Neuronal stem cell (in vitro differentiated cells): ENCODE measurements at regions not wholly inside any gene's neighbourhood (a gene's known extent, or its start where the extent isn't known, plus 50 kb on each side); places are given as distances from the start of the nearest gene placed in this dataset.

ENCODE experiments used
- DNase-seq: peaks from one replicate; pipeline ENCODE4 v3.0.0-alpha.2; 2013; ENCODE audit warnings: low spot score
- H2AFZ ChIP-seq: one replicate; pipeline ENCODE4 v1.6.1; 2013; ENCODE audit warnings: mild to moderate bottlenecking, low read length, inconsistent platforms
- H2AK5ac ChIP-seq: 2 replicates; pipeline ENCODE4 v1.6.1; 2013; ENCODE audit warnings: low read depth, mild to moderate bottlenecking, inconsistent platforms, low read length, moderate library complexity, mixed read lengths
- H2BK120ac ChIP-seq: 2 replicates; pipeline ENCODE4 v1.6.1; 2013; ENCODE audit warnings: low read depth, mild to moderate bottlenecking, inconsistent platforms, low read length, moderate library complexity, mixed read lengths
- H2BK12ac ChIP-seq: one replicate; pipeline ENCODE4 v1.6.1; 2013; ENCODE audit warnings: low read length, inconsistent platforms
- H2BK15ac ChIP-seq: 2 replicates; pipeline ENCODE4 v1.6.1; 2013; ENCODE audit warnings: mild to moderate bottlenecking, low read length, inconsistent platforms, mixed read lengths
- H2BK5ac ChIP-seq: one replicate; pipeline ENCODE4 v1.6.1; 2013; ENCODE audit warnings: inconsistent platforms, mild to moderate bottlenecking, low read length, moderate library complexity
- H3K14ac ChIP-seq: one replicate; pipeline ENCODE4 v1.6.1; 2013; ENCODE audit warnings: low read length, inconsistent platforms
- H3K18ac ChIP-seq: 2 replicates; pipeline ENCODE4 v1.6.1; 2013; ENCODE audit warnings: low read length, inconsistent platforms
- H3K23ac ChIP-seq: 2 replicates; pipeline ENCODE4 v1.6.1; 2013; ENCODE audit warnings: low read depth, mild to moderate bottlenecking, mixed read lengths, low read length, inconsistent platforms; ENCODE audit not compliant: poor library complexity
- H3K27ac ChIP-seq: replicated peaks from 3 replicates; pipeline ENCODE4 v1.5.1; 2013; ENCODE audit warnings: low read length, inconsistent platforms
- H3K27me3 ChIP-seq, 3 experiments: 2 replicates each; pipeline ENCODE4 v1.6.1; 2013; ENCODE audit warnings: low read length in 3 of 3, mild to moderate bottlenecking in 2 of 3, inconsistent platforms in 1 of 3, low read depth in 1 of 3, mixed read lengths in 1 of 3, moderate library complexity in 1 of 3; ENCODE audit not compliant: control insufficient read depth in 3 of 3, insufficient read depth in 3 of 3
- H3K36me3 ChIP-seq, 2 donors: replicated peaks in 1 of 2; 2 replicates each; pipeline ENCODE4 v1.6.1; 2013; ENCODE audit warnings: low read length in 2 of 2; ENCODE audit not compliant: control insufficient read depth in 2 of 2, insufficient read depth in 2 of 2
- H3K4ac ChIP-seq: 2 replicates; pipeline ENCODE4 v1.6.1; 2013; ENCODE audit warnings: inconsistent platforms, mild to moderate bottlenecking, low read length, moderate library complexity
- H3K4me1 ChIP-seq, 2 donors: 1 replicate in 1 of 2; 2 replicates in 1 of 2; pipeline ENCODE4 v1.6.1; 2013; ENCODE audit warnings: low read length in 2 of 2, low read depth in 1 of 2; ENCODE audit not compliant: control insufficient read depth in 2 of 2, insufficient read depth in 1 of 2
- H3K4me2 ChIP-seq: one replicate; pipeline ENCODE4 v1.6.1; 2013; ENCODE audit warnings: mild to moderate bottlenecking, low read length, inconsistent platforms; ENCODE audit not compliant: insufficient read depth, poor library complexity, severe bottlenecking
- H3K4me3 ChIP-seq, 2 donors: 2 replicates each; pipeline ENCODE4 v1.5.1; 2013; ENCODE audit warnings: low read length in 2 of 2, mild to moderate bottlenecking in 2 of 2, inconsistent platforms in 1 of 2, moderate library complexity in 1 of 2
- H3K79me1 ChIP-seq: one replicate; pipeline ENCODE4 v1.6.1; 2013; ENCODE audit warnings: low read depth, mild to moderate bottlenecking, inconsistent platforms, low read length, moderate library complexity
- H3K9ac ChIP-seq: one replicate; pipeline ENCODE4 v1.6.1; 2013; ENCODE audit warnings: mild to moderate bottlenecking, low read depth, low read length, inconsistent platforms; ENCODE audit not compliant: poor library complexity
- H3K9me3 ChIP-seq, 2 donors: replicated peaks in 1 of 2; 2 replicates each; pipeline versions ENCODE3 to v1.6.1; 2013; ENCODE audit warnings: low read length in 2 of 2, mild to moderate bottlenecking in 2 of 2, inconsistent platforms in 1 of 2, low read depth in 1 of 2, mixed read lengths in 1 of 2, moderate library complexity in 1 of 2; ENCODE audit not compliant: control insufficient read depth in 2 of 2, insufficient read depth in 1 of 2
- H4K8ac ChIP-seq: one replicate; pipeline ENCODE4 v1.6.1; 2013; ENCODE audit warnings: low read depth, mild to moderate bottlenecking, inconsistent platforms, low read length, moderate library complexity
- H4K91ac ChIP-seq: one replicate; pipeline ENCODE4 v1.6.1; 2013; ENCODE audit warnings: low read length, low read depth, mild to moderate bottlenecking, inconsistent platforms; ENCODE audit not compliant: poor library complexity
- WGBS, 2 donors: extraction: QIAGEN DNeasy Blood & Tissue Kit; methylation state at CpG; one replicate each; pipeline ENCODE4 v1.1.7; 2013; ENCODE audit warnings: missing lambda C conversion rate in 2 of 2, mixed read lengths in 1 of 2; ENCODE audit not compliant: insufficient read length in 2 of 2, insufficient replicate concordance in 1 of 2; ENCODE audit errors: extremely low coverage in 2 of 2; 5-methylcytosine and 5-hydroxymethylcytosine counted together

GRCh38 chr3:111252779-111253178, 181.2 kb downstream of the NECTIN3 start:
- H3K23ac ChIP-seq: no peak overlapping the region
- no peaks in the 10 kb centered on the region for H3K4me1 ChIP-seq
- no peaks in the 10 kb centered on the region for H3K79me1 ChIP-seq
- no peak overlapping the region for H2BK15ac ChIP-seq
- H3K9ac ChIP-seq: no peak overlapping the region
- H2BK12ac ChIP-seq: no peak overlapping the region
- H3K18ac ChIP-seq: no peak overlapping the region
- no peak overlapping the region for H3K4me2 ChIP-seq
- H3K9me3 ChIP-seq: no peaks in the 10 kb centered on the region
- H3K36me3 ChIP-seq: no peaks in the 10 kb centered on the region
- H3K27me3 ChIP-seq: no peaks in the 10 kb centered on the region
- no peak for DNase-seq
- no peak overlapping the region for H4K8ac ChIP-seq
- H3K4ac ChIP-seq: no peak overlapping the region
- H3K27ac ChIP-seq: no peak overlapping the region
- no peak overlapping the region for H2AFZ ChIP-seq
- H2AK5ac ChIP-seq: no peak overlapping the region
- no peak overlapping the region for H2BK120ac ChIP-seq
- no peak overlapping the region for H3K4me3 ChIP-seq
- no peak overlapping the region for H2BK5ac ChIP-seq
- no CpG with 5 or more reads among the region's 3 CpGs for WGBS, 2 donors
- no peak overlapping the region for H4K91ac ChIP-seq
- H3K14ac ChIP-seq: no peak overlapping the region

GRCh38 chr3:111253733-111254132, 182.1 kb downstream of the NECTIN3 start:
- Histone ChIP-seq H3K23ac (no peak overlapping the region), H4K8ac (no peak overlapping the region), H3K14ac (no peak overlapping the region), H3K79me1 (no peaks in the 10 kb centered on the region), H3K4me1 (no peaks in the 10 kb centered on the region), H2BK12ac (no peak overlapping the region), H2BK5ac (no peak overlapping the region), H3K27me3 (no peaks in the 10 kb centered on the region), H2AFZ (no peak overlapping the region), H2BK120ac (no peak overlapping the region), H3K9ac (no peak overlapping the region), H3K4me3 (no peak overlapping the region), H2AK5ac (no peak overlapping the region), H3K9me3 (no peaks in the 10 kb centered on the region), H4K91ac (no peak overlapping the region), H3K4ac (no peak overlapping the region), H3K36me3 (no peaks in the 10 kb centered on the region), H3K27ac (no peak overlapping the region), H2BK15ac (no peak overlapping the region), H3K18ac (no peak overlapping the region), H3K4me2 (no peak overlapping the region)
- no peak for DNase-seq
- 100% methylated on average over 1 of the region's 2 CpGs; no CpG with 5 or more reads in 1 of the 2 donors for WGBS, 2 donors

GRCh38 chr3:111260878-111261277, 189.3 kb downstream of the NECTIN3 start:
- Histone ChIP-seq H3K79me1 (no peaks in the 10 kb centered on the region), H3K4me2 (no peak overlapping the region), H2BK5ac (no peak overlapping the region), H3K14ac (no peak overlapping the region), H3K23ac (no peak overlapping the region), H3K27me3 (no peaks in the 10 kb centered on the region), H2AFZ (no peak overlapping the region), H4K91ac (no peak overlapping the region), H2AK5ac (no peak overlapping the region), H2BK12ac (no peak overlapping the region), H3K27ac (no peak overlapping the region), H2BK15ac (no peak overlapping the region), H3K4me3 (no peak overlapping the region), H3K9ac (no peak overlapping the region), H3K4me1 (no peaks in the 10 kb centered on the region), H2BK120ac (no peak overlapping the region), H3K4ac (no peak overlapping the region), H3K9me3 (no peaks in the 10 kb centered on the region), H4K8ac (no peak overlapping the region), H3K36me3 (no peaks in the 10 kb centered on the region), H3K18ac (no peak overlapping the region)
- DNase-seq: no peak

GRCh38 chr3:111269777-111270176, 198.2 kb downstream of the NECTIN3 start:
- no peak overlapping the region for H3K27ac ChIP-seq

More at GRCh38 chr3:111269777-111270176, 198.2 kb downstream of the NECTIN3 start:
- Histone ChIP-seq H2AK5ac (no peak overlapping the region), H3K9me3 (no peaks in the 10 kb centered on the region), H2BK120ac (no peak overlapping the region), H3K9ac (no peak overlapping the region), H2BK12ac (no peak overlapping the region), H3K4me1 (no peaks in the 10 kb centered on the region), H2BK5ac (no peak overlapping the region), H2AFZ (no peak overlapping the region), H3K4me2 (no peak overlapping the region), H3K27me3 (no peaks in the 10 kb centered on the region), H3K18ac (no peak overlapping the region), H3K14ac (no peak overlapping the region), H3K79me1 (no peaks in the 10 kb centered on the region), H4K91ac (no peak overlapping the region), H3K23ac (no peak overlapping the region), H4K8ac (no peak overlapping the region), H3K36me3 (no peaks in the 10 kb centered on the region), H3K4me3 (no peak overlapping the region), H2BK15ac (no peak overlapping the region), H3K4ac (no peak overlapping the region)
- no CpG with 5 or more reads among the region's 2 CpGs for WGBS, 2 donors
- no peak for DNase-seq
